ENCODE measurements at regions not wholly inside any gene's neighbourhood (a gene's known extent, or its start where the extent isn't known, plus 50 kb on each side); places are given as distances from the start of the nearest gene placed in this dataset.

DNA sequence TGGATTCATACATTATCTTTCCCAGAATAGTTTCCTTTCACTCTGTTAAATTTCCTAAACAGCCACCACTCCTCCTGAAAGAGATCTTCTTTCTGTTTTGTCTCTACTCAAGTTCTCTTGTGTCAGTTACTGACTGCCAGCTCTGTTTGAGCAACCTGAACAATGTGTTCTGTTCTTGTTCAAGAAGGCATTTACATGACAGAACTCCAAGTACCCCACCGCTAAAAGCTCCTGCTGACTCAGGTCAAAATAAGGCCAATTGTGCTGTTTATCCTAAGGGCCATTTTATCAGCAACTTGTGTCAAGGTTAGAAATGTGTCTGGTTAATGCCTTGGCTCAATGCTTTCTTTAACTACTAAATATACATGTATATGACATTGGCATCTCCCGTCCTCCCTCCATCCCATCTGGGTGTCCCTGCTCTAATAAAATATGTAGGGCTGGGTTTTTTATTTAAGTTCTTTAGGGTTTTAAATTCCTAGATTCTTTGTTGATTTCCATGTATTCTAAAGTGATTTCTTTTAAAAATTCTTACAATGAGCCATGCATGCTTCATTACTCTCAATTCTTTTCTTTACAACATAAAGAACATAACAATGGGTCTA, 144.3 kb upstream of the PAQR3 start:
- Histone ChIP-seq H3K4me3 (ENCODE audit: low read depth, low read length) (no peak overlapping the region), H3K36me3 (ENCODE audit: control insufficient read depth, insufficient read depth, low read length) (no peaks in the 10 kb centered on the region), H3K27me3 (ENCODE audit: control insufficient read depth, insufficient read depth, low read length) (no peaks in the 10 kb centered on the region)

DNA sequence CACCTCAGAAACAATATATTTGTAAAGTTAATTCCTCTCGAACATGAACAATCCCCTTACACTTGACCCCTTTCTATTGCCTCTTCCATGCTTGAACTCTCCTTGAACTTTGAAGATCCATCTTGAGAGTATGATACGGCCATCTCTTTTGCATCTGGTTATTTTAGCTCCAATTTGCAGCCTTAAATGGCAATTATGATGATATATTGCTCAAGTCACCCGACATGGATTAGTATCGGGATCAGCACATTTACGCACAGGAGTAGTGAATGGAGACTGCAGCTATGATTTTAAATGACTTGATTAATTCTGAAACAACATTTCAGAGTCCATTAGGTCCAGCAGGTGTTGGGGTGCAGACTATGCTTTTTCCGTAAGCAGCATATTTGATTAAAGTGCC, 143.8 kb upstream of the PAQR3 start:
- Histone ChIP-seq H3K4me3 (ENCODE audit: low read depth, low read length) (no peak overlapping the region), H3K9ac (ENCODE audit: low read depth, low read length) (no peak overlapping the region), H3K9me3 (ENCODE audit: control insufficient read depth, insufficient read depth, low read length) (peaks cover 7% of the 10 kb centered on the region; the same call in 1 of the 2 replicates), H3K4me1 (ENCODE audit: control insufficient read depth, insufficient read depth, low read length) (peaks cover 12% of the 10 kb centered on the region), H3K27ac (ENCODE audit: low read depth, low read length) (no peak overlapping the region), H3K36me3 (ENCODE audit: control insufficient read depth, insufficient read depth, low read length) (no peaks in the 10 kb centered on the region), H3K27me3 (ENCODE audit: control insufficient read depth, insufficient read depth, low read length) (no peaks in the 10 kb centered on the region)

More for the DNA sequence above, 144.3 kb upstream of the PAQR3 start:
- no peak overlapping the region for H3K27ac ChIP-seq (ENCODE audit: low read depth, low read length)
- peaks cover 7% of the 10 kb centered on the region; the same call in 1 of the 2 replicates for H3K9me3 ChIP-seq (ENCODE audit: control insufficient read depth, insufficient read depth, low read length)
- no peak overlapping the region for H3K9ac ChIP-seq (ENCODE audit: low read depth, low read length)
- peaks cover 12% of the 10 kb centered on the region for H3K4me1 ChIP-seq (ENCODE audit: control insufficient read depth, insufficient read depth, low read length)

DNA sequence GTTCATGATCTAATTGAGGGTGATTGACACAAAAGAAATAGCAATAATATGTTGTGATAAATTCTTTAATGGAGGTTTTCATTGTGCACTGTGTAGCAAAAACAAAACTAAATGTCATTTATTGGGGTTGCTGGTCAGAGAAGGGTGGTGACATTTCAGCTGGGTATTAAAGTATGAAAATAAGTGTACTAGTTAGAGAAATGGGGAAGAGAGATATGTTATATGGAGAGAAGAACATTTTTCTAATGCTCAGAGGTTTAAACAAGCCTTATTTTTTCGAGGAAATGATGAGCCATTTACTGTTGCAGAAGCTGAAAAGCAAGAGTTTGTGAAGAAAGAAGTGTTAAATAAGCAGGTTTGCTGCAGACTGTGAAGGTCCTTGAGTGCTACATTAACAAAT, 142.7 kb upstream of the PAQR3 start:
- Histone ChIP-seq H3K9me3 (ENCODE audit: control insufficient read depth, insufficient read depth, low read length) (peaks cover 7% of the 10 kb centered on the region; the same call in 1 of the 2 replicates), H3K27me3 (ENCODE audit: control insufficient read depth, insufficient read depth, low read length) (no peaks in the 10 kb centered on the region), H3K4me3 (ENCODE audit: low read depth, low read length) (no peak overlapping the region), H3K9ac (ENCODE audit: low read depth, low read length) (no peak overlapping the region), H3K36me3 (ENCODE audit: control insufficient read depth, insufficient read depth, low read length) (no peaks in the 10 kb centered on the region), H3K27ac (ENCODE audit: low read depth, low read length) (no peak overlapping the region), H3K4me1 (ENCODE audit: control insufficient read depth, insufficient read depth, low read length) (peaks cover 12% of the 10 kb centered on the region)

DNA sequence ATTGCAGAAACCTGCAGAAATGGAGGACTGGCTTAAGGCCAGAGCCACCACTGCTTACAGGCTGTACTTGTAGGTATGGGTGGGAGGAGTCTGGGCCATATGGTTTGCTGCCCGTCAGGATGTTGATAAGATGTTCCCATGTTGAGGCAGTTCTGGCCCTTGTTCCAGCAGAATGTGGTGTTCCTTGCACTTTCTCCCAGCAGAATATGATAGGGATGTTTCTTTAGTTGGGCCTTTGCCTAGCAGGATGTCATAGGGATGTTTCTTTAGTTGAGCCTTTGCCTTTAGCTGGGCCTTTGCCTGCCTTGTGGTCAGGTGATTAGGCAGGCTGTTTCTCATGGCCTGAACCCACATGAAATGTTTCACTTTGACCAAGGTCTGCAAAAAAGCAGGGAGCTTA, 139.1 kb upstream of the PAQR3 start:
- Histone ChIP-seq H3K4me3 (ENCODE audit: low read depth, low read length) (no peak overlapping the region), H3K36me3 (ENCODE audit: control insufficient read depth, insufficient read depth, low read length) (no peaks in the 10 kb centered on the region), H3K27me3 (ENCODE audit: control insufficient read depth, insufficient read depth, low read length) (no peaks in the 10 kb centered on the region), H3K9me3 (ENCODE audit: control insufficient read depth, insufficient read depth, low read length) (peaks cover 12% of the 10 kb centered on the region), H3K27ac (ENCODE audit: low read depth, low read length) (no peak overlapping the region), H3K9ac (ENCODE audit: low read depth, low read length) (no peak overlapping the region), H3K4me1 (ENCODE audit: control insufficient read depth, insufficient read depth, low read length) (peaks cover 6% of the 10 kb centered on the region; the same call in 1 of the 2 replicates)

DNA sequence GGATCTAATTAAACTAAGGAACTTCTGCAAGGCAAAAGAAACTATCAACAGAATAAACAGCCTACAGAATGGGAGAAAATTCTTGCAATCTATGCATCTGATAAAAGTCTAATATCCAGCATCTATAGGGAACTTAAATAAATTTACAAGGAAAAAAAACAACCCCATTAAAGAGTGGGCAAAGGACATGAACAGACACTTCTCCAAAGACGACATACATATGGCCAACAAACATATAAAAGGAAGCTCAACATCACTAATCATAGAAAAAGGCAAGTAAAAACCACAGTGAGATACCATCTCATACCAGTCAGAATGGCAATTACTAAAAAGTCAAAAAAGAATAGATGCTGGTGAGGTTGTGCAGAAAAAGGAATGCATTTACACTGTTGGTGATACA, 134.8 kb upstream of the PAQR3 start:
- peaks cover 5% of the 10 kb centered on the region; the same call in 1 of the 2 replicates for H3K9me3 ChIP-seq (ENCODE audit: control insufficient read depth, insufficient read depth, low read length)
- no peaks in the 10 kb centered on the region for H3K4me1 ChIP-seq (ENCODE audit: control insufficient read depth, insufficient read depth, low read length)
- H3K36me3 ChIP-seq (ENCODE audit: control insufficient read depth, insufficient read depth, low read length) = no peaks in the 10 kb centered on the region
- H3K4me3 ChIP-seq (ENCODE audit: low read depth, low read length) = no peak overlapping the region
- H3K27ac ChIP-seq (ENCODE audit: low read depth, low read length) = no peak overlapping the region
- H3K9ac ChIP-seq (ENCODE audit: low read depth, low read length) = no peak overlapping the region
- H3K27me3 ChIP-seq (ENCODE audit: control insufficient read depth, insufficient read depth, low read length) = no peaks in the 10 kb centered on the region

DNA sequence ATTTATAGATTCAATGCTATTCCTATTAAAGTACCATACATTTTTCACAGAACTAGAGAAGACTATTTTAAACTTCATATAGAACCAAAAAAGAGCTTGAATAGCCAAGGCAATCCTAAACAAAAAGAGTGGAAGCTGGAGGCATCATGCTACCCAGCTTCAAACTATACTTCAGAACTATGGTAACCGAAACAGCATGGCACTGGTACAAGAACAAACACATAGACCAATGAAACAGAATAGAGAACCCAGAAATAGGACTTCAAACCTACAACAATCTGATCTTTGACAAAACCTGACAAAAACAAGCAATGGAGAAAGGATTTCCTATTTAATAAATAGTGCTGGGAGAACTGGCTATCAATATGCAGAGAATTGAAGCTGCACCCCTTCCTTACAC, 134.2 kb upstream of the PAQR3 start:
- no peak overlapping the region for H3K27ac ChIP-seq (ENCODE audit: low read depth, low read length)
- H3K4me1 ChIP-seq (ENCODE audit: control insufficient read depth, insufficient read depth, low read length) = no peaks in the 10 kb centered on the region
- H3K4me3 ChIP-seq (ENCODE audit: low read depth, low read length) = no peak overlapping the region
- H3K27me3 ChIP-seq (ENCODE audit: control insufficient read depth, insufficient read depth, low read length) = no peaks in the 10 kb centered on the region
- peaks cover 5% of the 10 kb centered on the region; the same call in 1 of the 2 replicates for H3K9me3 ChIP-seq (ENCODE audit: control insufficient read depth, insufficient read depth, low read length)
- no peaks in the 10 kb centered on the region for H3K36me3 ChIP-seq (ENCODE audit: control insufficient read depth, insufficient read depth, low read length)
- no peak overlapping the region for H3K9ac ChIP-seq (ENCODE audit: low read depth, low read length)

DNA sequence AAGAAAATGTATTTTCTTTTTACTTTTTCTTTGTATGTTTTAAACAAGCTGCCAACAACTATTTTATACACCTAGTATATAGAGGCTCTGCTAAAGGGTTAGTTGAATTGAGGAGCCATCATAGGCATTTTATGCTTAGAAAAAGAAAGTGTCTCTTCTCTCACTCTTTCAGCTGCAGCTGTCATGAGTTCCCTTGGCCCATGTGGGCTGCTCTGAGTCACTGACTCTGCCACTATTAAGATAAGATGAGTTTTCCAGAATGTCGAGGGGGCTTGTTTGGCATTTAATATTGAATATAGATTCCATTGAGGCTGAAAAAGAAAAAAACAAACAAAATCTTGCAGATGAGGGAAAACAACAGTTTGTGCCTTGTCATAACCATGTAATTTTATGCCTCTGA, 126.0 kb upstream of the PAQR3 start:
- Histone ChIP-seq H3K9ac (ENCODE audit: low read depth, low read length) (no peak overlapping the region), H3K9me3 (ENCODE audit: control insufficient read depth, insufficient read depth, low read length) (no peaks in the 10 kb centered on the region), H3K27me3 (ENCODE audit: control insufficient read depth, insufficient read depth, low read length) (no peaks in the 10 kb centered on the region), H3K4me1 (ENCODE audit: control insufficient read depth, insufficient read depth, low read length) (0 out of 2 replicates have a peak, but pooled peaks cover 6% of the 10 kb centered on the region), H3K27ac (ENCODE audit: low read depth, low read length) (no peak overlapping the region), H3K4me3 (ENCODE audit: low read depth, low read length) (no peak overlapping the region), H3K36me3 (ENCODE audit: control insufficient read depth, insufficient read depth, low read length) (no peaks in the 10 kb centered on the region)

DNA sequence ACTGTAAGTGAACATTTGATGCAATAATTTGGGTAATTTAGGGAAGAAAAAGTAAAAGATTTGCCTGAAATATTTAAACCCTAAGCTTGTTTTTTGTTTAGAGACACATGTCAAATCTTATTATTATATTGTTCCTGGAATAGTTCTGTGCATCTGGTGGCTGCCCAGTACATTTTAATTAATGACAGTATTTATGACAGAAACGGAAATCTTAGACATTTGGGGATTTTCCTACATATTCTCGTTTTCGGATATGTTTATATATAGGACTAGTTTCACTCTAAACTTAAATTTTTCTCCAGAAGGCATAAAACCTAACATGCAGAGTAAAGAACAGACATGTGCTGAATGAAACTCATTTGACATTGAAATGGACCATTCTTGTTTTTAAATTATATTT, 125.6 kb upstream of the PAQR3 start:
- no peaks in the 10 kb centered on the region for H3K36me3 ChIP-seq (ENCODE audit: control insufficient read depth, insufficient read depth, low read length)
- no peaks in the 10 kb centered on the region for H3K9me3 ChIP-seq (ENCODE audit: control insufficient read depth, insufficient read depth, low read length)
- H3K9ac ChIP-seq (ENCODE audit: low read depth, low read length) = no peak overlapping the region
- 0 out of 2 replicates have a peak, but pooled peaks cover 6% of the 10 kb centered on the region for H3K4me1 ChIP-seq (ENCODE audit: control insufficient read depth, insufficient read depth, low read length)
- H3K27ac ChIP-seq (ENCODE audit: low read depth, low read length) = no peak overlapping the region
- no peak overlapping the region for H3K4me3 ChIP-seq (ENCODE audit: low read depth, low read length)
- H3K27me3 ChIP-seq (ENCODE audit: control insufficient read depth, insufficient read depth, low read length) = no peaks in the 10 kb centered on the region

DNA sequence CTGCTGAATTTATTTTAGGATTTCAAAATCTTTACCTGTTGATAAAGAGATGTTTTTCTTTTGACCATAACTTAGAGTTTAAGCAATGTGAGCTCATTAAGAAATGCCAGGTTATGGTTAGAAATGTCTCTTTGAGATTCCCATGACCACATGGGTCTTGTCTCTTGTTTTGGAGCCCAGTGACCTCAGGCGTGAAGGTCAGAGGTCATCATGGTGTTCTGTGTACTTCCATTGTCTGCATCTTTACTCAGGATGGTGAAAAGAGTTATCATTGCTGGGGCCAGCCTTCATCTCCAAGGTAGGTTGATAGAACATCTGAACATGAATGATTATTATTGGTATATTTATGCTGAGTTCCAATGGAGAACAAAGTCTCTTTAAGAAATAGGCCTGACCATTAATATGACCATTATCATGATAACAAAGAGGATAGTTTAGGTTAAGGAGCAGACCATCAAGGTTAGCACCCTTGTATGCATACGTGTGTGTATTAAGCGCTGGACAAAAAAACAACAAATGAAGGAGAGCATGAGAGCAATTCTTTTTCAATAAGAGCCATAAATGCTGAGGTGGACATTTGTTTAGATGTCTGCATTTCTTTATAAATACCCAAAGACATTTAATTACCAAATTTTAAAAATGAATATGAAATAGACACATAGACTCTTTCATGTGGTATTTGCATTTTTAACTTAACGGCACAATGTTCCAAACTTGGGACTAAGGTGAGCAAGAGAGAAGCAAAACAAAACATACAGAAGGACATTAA, 120.6 kb upstream of the PAQR3 start:
- H3K27ac ChIP-seq (ENCODE audit: low read depth, low read length) = no peak overlapping the region
- no peaks in the 10 kb centered on the region for H3K36me3 ChIP-seq (ENCODE audit: control insufficient read depth, insufficient read depth, low read length)

DNA sequence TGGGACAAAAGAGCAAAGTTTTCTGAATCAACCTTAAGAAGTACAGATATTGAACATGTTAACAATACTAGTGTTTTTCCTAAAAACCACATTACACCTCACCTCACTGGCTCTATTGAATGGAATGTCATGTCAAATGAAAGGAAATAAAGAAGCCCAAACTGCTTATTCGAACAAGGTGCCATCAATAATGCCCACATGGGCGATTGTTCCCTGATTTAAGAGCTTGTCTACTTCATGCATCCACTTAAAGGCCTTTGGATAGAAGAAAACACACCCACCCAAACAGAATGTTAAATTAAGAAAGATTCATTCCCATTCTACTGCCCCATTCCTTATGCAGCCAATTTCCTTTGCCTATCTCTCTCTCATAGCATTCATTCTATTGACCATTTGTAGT, 118.5 kb upstream of the PAQR3 start:
- no peak overlapping the region for H3K9ac ChIP-seq (ENCODE audit: low read depth, low read length)
- H3K4me1 ChIP-seq (ENCODE audit: control insufficient read depth, insufficient read depth, low read length) = peaks cover 4% of the 10 kb centered on the region; the same call in 1 of the 2 replicates
- H3K27me3 ChIP-seq (ENCODE audit: control insufficient read depth, insufficient read depth, low read length) = no peaks in the 10 kb centered on the region
- H3K36me3 ChIP-seq (ENCODE audit: control insufficient read depth, insufficient read depth, low read length) = no peaks in the 10 kb centered on the region
- H3K4me3 ChIP-seq (ENCODE audit: low read depth, low read length) = no peak overlapping the region
- H3K9me3 ChIP-seq (ENCODE audit: control insufficient read depth, insufficient read depth, low read length) = no peaks in the 10 kb centered on the region
- H3K27ac ChIP-seq (ENCODE audit: low read depth, low read length) = no peak overlapping the region

More for the DNA sequence above, 120.6 kb upstream of the PAQR3 start:
- Histone ChIP-seq H3K9me3 (ENCODE audit: control insufficient read depth, insufficient read depth, low read length) (no peaks in the 10 kb centered on the region), H3K27me3 (ENCODE audit: control insufficient read depth, insufficient read depth, low read length) (no peaks in the 10 kb centered on the region), H3K4me1 (ENCODE audit: control insufficient read depth, insufficient read depth, low read length) (peaks cover 10% of the 10 kb centered on the region; the same call in 1 of the 2 replicates), H3K9ac (ENCODE audit: low read depth, low read length) (no peak overlapping the region), H3K4me3 (ENCODE audit: low read depth, low read length) (no peak overlapping the region)

DNA sequence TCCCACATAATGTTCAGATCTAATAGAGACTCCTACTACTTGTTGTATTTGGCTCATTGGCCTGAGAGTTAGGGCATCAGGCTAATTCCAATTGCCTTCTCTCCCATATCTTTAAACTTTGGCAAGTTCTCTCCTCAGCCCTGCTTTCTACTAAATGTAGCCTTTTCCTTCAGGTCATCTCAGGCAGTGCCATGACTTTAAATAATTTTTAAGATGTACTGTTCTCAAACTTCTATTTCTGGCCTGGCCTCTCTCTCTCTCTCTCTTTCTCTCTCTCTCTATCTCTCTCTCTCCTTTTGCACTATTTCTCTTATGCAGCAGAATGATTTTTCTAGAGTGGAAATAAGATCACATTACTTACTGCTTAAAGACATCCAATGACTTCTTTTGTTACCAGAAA, 114.5 kb upstream of the PAQR3 start:
- H3K4me3 ChIP-seq (ENCODE audit: low read depth, low read length) = no peak overlapping the region
- H3K27ac ChIP-seq (ENCODE audit: low read depth, low read length) = no peak overlapping the region
- H3K27me3 ChIP-seq (ENCODE audit: control insufficient read depth, insufficient read depth, low read length) = no peaks in the 10 kb centered on the region
- H3K4me1 ChIP-seq (ENCODE audit: control insufficient read depth, insufficient read depth, low read length) = peaks cover 4% of the 10 kb centered on the region; the same call in 1 of the 2 replicates
- H3K9ac ChIP-seq (ENCODE audit: low read depth, low read length) = no peak overlapping the region
- H3K36me3 ChIP-seq (ENCODE audit: control insufficient read depth, insufficient read depth, low read length) = no peaks in the 10 kb centered on the region
- H3K9me3 ChIP-seq (ENCODE audit: control insufficient read depth, insufficient read depth, low read length) = no peaks in the 10 kb centered on the region

Data from HUES48 (cell line).